H1 (cell line): ENCODE measurements at regions not wholly inside any gene's neighbourhood (a gene's known extent, or its start where the extent isn't known, plus 50 kb on each side); places are given as distances from the start of the nearest gene placed in this dataset.

ENCODE experiments used
- CREB1 ChIP-seq: IDR thresholded peaks from 2 replicates; pipeline ENCODE4 v1.6.1; 2012; ENCODE audit warnings: inconsistent platforms
- HDAC6 ChIP-seq: IDR thresholded peaks from one replicate; pipeline ENCODE4 v1.7.1; 2012; ENCODE audit warnings: low read depth, mild to moderate bottlenecking, inconsistent platforms, low read length, moderate library complexity
- NRF1 ChIP-seq: IDR thresholded peaks from 2 replicates; pipeline ENCODE4 v1.6.1; 2011; ENCODE audit warnings: mild to moderate bottlenecking, low read depth, low read length, improper control_type of control experiment
- RNF2 ChIP-seq: fragments of 200-900, 300-1000 bp; sonication (generic); IDR thresholded peaks from 2 replicates; pipeline ENCODE4 v1.7.1; 2016; ENCODE audit warnings: borderline replicate concordance, low read depth, mild to moderate bottlenecking, antibody characterized with exemption, low read length; ENCODE audit not compliant: poor library complexity, severe bottlenecking; ENCODE audit errors: missing control alignments
- ZNF274 ChIP-seq: IDR thresholded peaks from 2 replicates; pipeline ENCODE4 v1.7.0; 2012; ENCODE audit warnings: low read length, borderline replicate concordance; ENCODE audit errors: extremely low read depth
- TF ChIP-seq, protein P1 (sequence below): fragments of 300-600 bp; sonication (generic); IDR thresholded peaks from 2 replicates; pipeline ENCODE4 v1.7.1; 2012; ENCODE audit warnings: low read length, moderate library complexity, mild to moderate bottlenecking, inconsistent platforms; ENCODE audit not compliant: insufficient replicate concordance
- TF ChIP-seq, protein P2 (sequence below), 3 experiments: IDR thresholded peaks; 1 replicate in 2 of 3; 2 replicates in 1 of 3; pipeline versions ENCODE4 v1.5.1 to v1.6.1; 2011; ENCODE audit warnings: low read length in 3 of 3, mild to moderate bottlenecking in 3 of 3, inconsistent platforms in 2 of 3, low read depth in 1 of 3, moderate library complexity in 1 of 3; ENCODE audit not compliant: insufficient read depth in 1 of 3; ENCODE audit errors: control extremely low read depth in 1 of 3
- TF ChIP-seq, protein P3 (sequence below): IDR thresholded peaks from 2 replicates; pipeline ENCODE4 v1.6.1; 2012; ENCODE audit warnings: inconsistent platforms

DNA sequence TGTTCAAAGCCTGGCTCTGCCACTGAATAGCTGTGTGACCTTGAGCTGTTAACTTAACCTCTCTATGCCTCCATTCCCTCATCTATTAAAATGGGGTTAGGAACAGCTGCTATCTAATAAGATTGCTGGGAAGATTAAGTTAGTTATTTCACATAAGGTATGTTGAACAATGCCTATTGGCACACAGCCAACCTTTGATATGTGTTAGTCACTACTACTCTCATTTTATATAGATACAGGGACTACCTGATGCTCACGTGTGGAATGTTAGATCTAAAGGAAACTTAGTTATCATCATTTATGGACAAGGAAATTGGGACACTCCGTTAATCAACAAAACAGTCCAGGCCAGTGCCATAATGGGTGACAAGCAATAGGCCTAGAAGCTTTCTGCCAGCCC, 332.4 kb upstream of the PPP2R3A start (continued):
- TF ChIP-seq, protein P1, sequence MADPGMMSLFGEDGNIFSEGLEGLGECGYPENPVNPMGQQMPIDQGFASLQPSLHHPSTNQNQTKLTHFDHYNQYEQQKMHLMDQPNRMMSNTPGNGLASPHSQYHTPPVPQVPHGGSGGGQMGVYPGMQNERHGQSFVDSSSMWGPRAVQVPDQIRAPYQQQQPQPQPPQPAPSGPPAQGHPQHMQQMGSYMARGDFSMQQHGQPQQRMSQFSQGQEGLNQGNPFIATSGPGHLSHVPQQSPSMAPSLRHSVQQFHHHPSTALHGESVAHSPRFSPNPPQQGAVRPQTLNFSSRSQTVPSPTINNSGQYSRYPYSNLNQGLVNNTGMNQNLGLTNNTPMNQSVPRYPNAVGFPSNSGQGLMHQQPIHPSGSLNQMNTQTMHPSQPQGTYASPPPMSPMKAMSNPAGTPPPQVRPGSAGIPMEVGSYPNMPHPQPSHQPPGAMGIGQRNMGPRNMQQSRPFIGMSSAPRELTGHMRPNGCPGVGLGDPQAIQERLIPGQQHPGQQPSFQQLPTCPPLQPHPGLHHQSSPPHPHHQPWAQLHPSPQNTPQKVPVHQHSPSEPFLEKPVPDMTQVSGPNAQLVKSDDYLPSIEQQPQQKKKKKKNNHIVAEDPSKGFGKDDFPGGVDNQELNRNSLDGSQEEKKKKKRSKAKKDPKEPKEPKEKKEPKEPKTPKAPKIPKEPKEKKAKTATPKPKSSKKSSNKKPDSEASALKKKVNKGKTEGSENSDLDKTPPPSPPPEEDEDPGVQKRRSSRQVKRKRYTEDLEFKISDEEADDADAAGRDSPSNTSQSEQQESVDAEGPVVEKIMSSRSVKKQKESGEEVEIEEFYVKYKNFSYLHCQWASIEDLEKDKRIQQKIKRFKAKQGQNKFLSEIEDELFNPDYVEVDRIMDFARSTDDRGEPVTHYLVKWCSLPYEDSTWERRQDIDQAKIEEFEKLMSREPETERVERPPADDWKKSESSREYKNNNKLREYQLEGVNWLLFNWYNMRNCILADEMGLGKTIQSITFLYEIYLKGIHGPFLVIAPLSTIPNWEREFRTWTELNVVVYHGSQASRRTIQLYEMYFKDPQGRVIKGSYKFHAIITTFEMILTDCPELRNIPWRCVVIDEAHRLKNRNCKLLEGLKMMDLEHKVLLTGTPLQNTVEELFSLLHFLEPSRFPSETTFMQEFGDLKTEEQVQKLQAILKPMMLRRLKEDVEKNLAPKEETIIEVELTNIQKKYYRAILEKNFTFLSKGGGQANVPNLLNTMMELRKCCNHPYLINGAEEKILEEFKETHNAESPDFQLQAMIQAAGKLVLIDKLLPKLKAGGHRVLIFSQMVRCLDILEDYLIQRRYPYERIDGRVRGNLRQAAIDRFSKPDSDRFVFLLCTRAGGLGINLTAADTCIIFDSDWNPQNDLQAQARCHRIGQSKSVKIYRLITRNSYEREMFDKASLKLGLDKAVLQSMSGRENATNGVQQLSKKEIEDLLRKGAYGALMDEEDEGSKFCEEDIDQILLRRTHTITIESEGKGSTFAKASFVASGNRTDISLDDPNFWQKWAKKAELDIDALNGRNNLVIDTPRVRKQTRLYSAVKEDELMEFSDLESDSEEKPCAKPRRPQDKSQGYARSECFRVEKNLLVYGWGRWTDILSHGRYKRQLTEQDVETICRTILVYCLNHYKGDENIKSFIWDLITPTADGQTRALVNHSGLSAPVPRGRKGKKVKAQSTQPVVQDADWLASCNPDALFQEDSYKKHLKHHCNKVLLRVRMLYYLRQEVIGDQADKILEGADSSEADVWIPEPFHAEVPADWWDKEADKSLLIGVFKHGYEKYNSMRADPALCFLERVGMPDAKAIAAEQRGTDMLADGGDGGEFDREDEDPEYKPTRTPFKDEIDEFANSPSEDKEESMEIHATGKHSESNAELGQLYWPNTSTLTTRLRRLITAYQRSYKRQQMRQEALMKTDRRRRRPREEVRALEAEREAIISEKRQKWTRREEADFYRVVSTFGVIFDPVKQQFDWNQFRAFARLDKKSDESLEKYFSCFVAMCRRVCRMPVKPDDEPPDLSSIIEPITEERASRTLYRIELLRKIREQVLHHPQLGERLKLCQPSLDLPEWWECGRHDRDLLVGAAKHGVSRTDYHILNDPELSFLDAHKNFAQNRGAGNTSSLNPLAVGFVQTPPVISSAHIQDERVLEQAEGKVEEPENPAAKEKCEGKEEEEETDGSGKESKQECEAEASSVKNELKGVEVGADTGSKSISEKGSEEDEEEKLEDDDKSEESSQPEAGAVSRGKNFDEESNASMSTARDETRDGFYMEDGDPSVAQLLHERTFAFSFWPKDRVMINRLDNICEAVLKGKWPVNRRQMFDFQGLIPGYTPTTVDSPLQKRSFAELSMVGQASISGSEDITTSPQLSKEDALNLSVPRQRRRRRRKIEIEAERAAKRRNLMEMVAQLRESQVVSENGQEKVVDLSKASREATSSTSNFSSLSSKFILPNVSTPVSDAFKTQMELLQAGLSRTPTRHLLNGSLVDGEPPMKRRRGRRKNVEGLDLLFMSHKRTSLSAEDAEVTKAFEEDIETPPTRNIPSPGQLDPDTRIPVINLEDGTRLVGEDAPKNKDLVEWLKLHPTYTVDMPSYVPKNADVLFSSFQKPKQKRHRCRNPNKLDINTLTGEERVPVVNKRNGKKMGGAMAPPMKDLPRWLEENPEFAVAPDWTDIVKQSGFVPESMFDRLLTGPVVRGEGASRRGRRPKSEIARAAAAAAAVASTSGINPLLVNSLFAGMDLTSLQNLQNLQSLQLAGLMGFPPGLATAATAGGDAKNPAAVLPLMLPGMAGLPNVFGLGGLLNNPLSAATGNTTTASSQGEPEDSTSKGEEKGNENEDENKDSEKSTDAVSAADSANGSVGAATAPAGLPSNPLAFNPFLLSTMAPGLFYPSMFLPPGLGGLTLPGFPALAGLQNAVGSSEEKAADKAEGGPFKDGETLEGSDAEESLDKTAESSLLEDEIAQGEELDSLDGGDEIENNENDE: no peak
- TF ChIP-seq, protein P2, sequence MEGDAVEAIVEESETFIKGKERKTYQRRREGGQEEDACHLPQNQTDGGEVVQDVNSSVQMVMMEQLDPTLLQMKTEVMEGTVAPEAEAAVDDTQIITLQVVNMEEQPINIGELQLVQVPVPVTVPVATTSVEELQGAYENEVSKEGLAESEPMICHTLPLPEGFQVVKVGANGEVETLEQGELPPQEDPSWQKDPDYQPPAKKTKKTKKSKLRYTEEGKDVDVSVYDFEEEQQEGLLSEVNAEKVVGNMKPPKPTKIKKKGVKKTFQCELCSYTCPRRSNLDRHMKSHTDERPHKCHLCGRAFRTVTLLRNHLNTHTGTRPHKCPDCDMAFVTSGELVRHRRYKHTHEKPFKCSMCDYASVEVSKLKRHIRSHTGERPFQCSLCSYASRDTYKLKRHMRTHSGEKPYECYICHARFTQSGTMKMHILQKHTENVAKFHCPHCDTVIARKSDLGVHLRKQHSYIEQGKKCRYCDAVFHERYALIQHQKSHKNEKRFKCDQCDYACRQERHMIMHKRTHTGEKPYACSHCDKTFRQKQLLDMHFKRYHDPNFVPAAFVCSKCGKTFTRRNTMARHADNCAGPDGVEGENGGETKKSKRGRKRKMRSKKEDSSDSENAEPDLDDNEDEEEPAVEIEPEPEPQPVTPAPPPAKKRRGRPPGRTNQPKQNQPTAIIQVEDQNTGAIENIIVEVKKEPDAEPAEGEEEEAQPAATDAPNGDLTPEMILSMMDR (IDR thresholded peaks at IDR 0.05; ENCODE audit: control extremely low read depth in 1 of 3, insufficient read depth in 1 of 3, low read depth in 1 of 3, low read length in 3 of 3): no peak
- no peak for TF ChIP-seq NRF1
- no peak for TF ChIP-seq HDAC6
- no peak for TF ChIP-seq RNF2
- no peak for TF ChIP-seq ZNF274
- no peak for TF ChIP-seq CREB1
- TF ChIP-seq, protein P3, sequence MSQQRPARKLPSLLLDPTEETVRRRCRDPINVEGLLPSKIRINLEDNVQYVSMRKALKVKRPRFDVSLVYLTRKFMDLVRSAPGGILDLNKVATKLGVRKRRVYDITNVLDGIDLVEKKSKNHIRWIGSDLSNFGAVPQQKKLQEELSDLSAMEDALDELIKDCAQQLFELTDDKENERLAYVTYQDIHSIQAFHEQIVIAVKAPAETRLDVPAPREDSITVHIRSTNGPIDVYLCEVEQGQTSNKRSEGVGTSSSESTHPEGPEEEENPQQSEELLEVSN: no peak
